Activated CD8-positive, alpha-beta memory T cell treated with anti-CD3 and anti-CD28 coated beads for 36 hours (primary cell): ENCODE measurements at regions not wholly inside any gene's neighbourhood (a gene's known extent, or its start where the extent isn't known, plus 50 kb on each side); places are given as distances from the start of the nearest gene placed in this dataset.
"Not testable (repeated sequence)": the region's sequence is repeated elsewhere in the genome, so short reads cannot be mapped to it uniquely, and the experiment has no call there.

Experiments used
- CTCF ChIA-PET: fragments of 350-600 bp; sonication (Branson Sonifier 250); formaldehyde crosslinking; loops from one replicate; lab custom pipeline; 2021; ENCODE audit warnings: antibody characterized with exemption; lab: Charles Lee
- POLR2A ChIA-PET: fragments of 350-600 bp; sonication (Branson Sonifier 250); formaldehyde crosslinking; loops from one replicate; lab custom pipeline; 2021; ENCODE audit warnings: antibody characterized with exemption; lab: Charles Lee

GRCh38 chr17:62162898-62163297, 97.8 kb upstream of the MED13 start:
- ChIA-PET POLR2A (no interaction called here), CTCF (no interaction called here)

GRCh38 chr17:62161405-62162148, 96.5 kb upstream of the MED13 start:
- ChIA-PET POLR2A (no interaction called here), CTCF (no interaction called here)

DNA sequence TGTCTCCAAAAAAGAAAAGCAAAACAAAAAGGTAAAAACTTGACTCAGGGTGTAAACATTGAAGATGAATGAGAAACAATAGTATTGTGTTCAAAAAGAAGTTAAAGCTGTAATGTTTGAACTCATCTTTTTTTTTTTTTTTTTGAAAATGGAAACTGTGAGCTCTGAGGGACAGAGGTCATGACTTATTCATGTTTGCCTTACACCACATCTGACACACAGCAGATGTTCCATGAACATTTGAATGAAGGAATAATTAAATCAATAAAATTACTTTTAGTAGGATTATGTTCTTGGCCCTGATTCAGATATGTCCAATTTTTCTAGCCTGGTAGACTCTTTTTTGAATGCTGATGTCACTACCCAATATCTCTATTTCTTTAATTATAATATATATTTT, 95.7 kb upstream of the MED13 start:
- ChIA-PET POLR2A (no interaction called here), CTCF (no interaction called here)

- ChIA-PET POLR2A (no interaction called here), CTCF (no interaction called here)
These were observed 94.9 kb upstream of the MED13 start for GRCh38 chr17:62159994-62160393.

GRCh38 chr17:62156949-62157348, 91.9 kb upstream of the MED13 start:
- ChIA-PET CTCF (no interaction called here), POLR2A (no interaction called here)

- CTCF ChIA-PET = no interaction called here
These were observed 89.8 kb upstream of the MED13 start for GRCh38 chr17:62154909-62155308.

DNA sequence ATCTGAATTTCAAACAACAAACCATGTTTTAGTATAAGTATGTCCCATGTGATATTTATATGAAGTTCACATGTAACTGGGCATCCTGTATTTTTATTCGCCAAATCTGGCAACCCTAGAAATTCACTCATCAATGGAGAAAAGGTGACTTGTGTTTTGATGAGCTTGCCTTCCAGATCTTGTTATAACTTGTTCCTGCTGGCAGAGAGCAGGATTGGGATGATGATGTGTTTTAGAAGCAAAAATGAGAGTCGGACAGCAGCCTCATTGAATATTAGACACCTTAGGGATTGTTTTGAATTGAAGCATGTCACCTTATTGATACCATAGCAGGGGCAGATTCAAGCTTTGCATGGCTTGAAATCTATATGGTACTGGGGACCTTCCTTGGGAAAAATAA, 85.4 kb upstream of the MED13 start:
- ChIA-PET CTCF (no interaction called here), POLR2A (no interaction called here)

More at GRCh38 chr17:62154909-62155308, 89.8 kb upstream of the MED13 start:
- POLR2A ChIA-PET = no interaction called here

- POLR2A ChIA-PET = no interaction called here
- CTCF ChIA-PET = no interaction called here
These were observed 84.9 kb upstream of the MED13 start for GRCh38 chr17:62149961-62150360.

GRCh38 chr17:62147284-62147683, 82.2 kb upstream of the MED13 start:
- POLR2A ChIA-PET = no interaction called here

GRCh38 chr17:62140836-62141235, 75.8 kb upstream of the MED13 start:
- CTCF ChIA-PET = no interaction called here
- POLR2A ChIA-PET = no interaction called here

More at GRCh38 chr17:62147284-62147683, 82.2 kb upstream of the MED13 start:
- CTCF ChIA-PET = no interaction called here

GRCh38 chr17:62140376-62140775, 75.3 kb upstream of the MED13 start:
- CTCF ChIA-PET = no interaction called here
- POLR2A ChIA-PET = no interaction called here

DNA sequence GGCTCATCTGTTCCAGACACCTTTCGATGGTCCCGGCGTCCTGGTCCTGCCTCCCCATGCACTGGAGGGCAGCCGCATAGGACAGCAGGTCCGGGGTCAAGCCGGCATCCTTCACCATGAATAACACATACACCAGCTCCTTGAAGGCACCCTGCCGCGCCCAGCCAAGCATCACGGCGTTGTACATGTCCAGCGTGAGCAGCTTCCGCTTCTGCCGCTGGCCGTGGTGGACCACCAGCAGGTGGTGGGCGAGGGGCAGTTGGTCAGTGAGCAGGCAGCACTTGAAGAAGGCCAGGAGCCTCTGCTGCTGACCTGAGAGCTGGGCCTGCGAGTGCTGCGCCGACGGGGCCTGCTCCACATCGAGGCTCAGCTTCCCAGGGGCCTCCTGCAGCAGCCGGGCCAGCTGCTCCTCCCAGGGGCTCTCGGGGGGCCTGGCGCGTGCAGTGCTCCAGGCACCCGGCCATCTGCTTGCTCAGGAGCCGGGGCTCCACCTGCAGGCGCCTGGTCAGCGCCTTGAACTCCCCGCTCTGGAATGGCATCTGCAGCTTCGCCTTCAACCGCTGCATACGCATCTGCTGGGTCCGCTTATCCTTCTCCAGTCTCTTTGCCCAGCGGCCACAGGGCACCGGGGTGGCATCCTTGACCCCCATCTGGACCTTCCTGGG, 74.7 kb upstream of the MED13 start:
- POLR2A ChIA-PET, CTCF ChIA-PET: not testable (repeated sequence)

GRCh38 chr17:62139141-62139540, 74.1 kb upstream of the MED13 start:
- CTCF ChIA-PET = no interaction called here
- POLR2A ChIA-PET = no interaction called here

DNA sequence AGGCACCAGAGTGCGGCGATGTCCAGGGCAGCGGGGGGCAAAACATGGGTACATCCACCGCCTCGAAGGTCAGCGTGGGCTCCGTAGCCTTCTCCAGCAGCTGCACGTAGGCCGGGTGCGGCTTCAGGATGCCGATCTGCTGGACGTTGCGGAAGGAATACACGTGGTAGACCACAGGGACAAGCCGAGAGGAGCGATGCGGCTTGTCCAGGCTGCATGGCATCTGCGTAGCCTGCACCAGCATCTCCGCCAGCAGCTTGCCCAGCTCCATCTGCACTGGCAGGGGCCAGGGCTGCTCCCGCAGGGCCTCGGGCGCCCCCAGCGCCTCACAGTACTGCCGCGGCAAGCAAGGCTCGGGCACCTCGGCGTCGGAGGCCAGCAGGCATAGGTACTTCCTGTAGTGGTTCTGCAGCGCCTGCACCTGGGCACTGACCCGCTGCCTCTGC, 73.6 kb upstream of the MED13 start:
- CTCF ChIA-PET, POLR2A ChIA-PET: not testable (repeated sequence)

DNA sequence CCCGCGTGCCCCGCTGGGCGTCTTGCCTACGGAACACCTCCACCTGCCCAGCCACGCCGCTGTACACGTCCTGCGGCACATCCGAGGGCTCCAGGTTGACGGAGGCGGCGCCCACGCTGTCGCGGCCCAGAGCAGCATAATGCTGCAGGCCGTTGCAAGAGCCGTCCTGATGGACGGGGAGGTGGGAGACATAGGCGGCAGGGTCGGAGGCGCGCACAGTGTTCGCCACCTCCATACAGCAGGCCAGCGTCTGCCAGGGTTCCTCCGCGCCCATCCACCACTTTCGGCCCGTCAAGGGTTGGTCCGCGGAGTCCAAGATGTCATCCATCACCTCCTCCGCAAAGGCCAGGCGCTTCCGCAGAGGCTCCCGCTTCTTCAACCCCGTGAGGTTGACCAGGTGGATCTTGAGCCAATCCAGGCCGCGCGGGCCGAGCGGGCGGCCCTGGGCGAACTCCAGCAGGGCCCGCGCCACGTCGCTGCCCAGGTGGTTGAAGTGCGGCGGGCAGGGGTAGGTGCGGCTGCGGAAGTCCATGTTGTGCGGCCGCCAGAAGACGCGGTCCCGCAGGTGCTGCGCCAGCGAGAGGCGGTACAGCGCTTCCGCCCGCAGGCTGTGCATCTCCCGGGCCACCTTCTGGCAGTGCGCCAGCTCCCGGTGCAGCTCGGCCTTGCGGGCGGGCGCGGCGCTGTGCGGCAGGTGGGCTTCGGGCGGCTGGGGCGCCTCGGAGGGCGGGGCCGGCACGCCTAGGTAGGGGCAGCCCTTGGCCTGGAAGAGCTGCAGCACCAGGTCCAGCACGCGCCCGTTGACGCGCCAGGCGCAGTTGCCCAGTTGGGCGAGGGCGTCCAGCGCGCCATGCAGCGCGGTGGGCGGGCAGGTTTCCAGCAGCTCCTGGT, 72.9 kb upstream of the MED13 start:
- POLR2A ChIA-PET, CTCF ChIA-PET: not testable (repeated sequence)

DNA sequence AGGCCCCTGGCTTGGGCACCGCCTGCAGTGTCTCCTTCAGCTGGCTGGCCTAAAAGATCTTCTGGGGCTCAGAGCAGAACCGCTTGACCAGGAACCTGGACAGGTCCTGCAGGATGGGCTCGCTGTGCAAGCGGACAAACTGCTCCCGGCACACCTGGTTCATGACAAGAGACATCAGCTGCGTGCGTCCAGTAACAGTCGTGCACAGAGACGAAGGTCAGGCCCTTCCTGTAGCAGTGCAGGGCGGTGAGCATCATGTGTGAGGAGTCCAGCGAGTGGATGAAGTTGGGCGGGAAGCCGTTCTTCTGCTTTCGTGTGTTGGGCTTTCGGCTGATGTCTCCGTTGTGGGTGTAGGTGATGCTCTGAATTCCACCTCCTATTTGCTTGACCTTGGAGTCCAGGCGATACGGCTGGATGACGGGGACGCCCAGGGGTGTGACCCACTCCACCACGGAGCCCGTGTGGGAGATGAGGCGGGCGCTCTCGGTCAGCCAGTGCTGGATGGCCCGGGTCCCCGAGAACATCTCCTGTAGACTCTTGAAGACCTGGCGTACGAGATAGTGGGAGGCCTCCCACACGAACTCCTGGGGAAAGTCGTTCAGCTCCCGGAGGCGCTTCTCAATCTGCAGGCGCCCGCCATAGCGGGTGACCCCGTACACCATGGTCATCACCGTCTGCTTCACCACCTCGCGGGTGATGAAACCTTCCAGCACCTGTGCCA, 72.1 kb upstream of the MED13 start:
- POLR2A ChIA-PET, CTCF ChIA-PET: not testable (repeated sequence)

GRCh38 chr17:62135742-62136141, 70.7 kb upstream of the MED13 start:
- ChIA-PET POLR2A (interaction anchor here (0.5 kb wide), 1 partner anchor 272 kb away, joined by 5 read pairs; the partner anchor contains the start of gene BRIP1), CTCF (interaction anchor here (0.6 kb wide), 1 partner anchor 464 kb away, joined by 3 read pairs; no protein-coding TSS in a partner anchor)

GRCh38 chr17:62135096-62135495, 70.0 kb upstream of the MED13 start:
- POLR2A ChIA-PET, CTCF ChIA-PET: not testable (repeated sequence)

- CTCF ChIA-PET = no interaction called here
- POLR2A ChIA-PET = no interaction called here
These were observed 69.3 kb upstream of the MED13 start for GRCh38 chr17:62134397-62134796.
